ENCODE measurements at regions not wholly inside any gene's neighbourhood (a gene's known extent, or its start where the extent isn't known, plus 50 kb on each side); places are given as distances from the start of the nearest gene placed in this dataset.

GRCh38 chr3:162994165-162994564, 1497.6 kb downstream of the OTOL1 start:
- intact Hi-C loops (cut with micrococcal nuclease; ENCODE audit: unreplicated experiment), result no loop called here
- ChIA-PET CTCF (ENCODE audit: unreplicated experiment) (no interaction called here), POLR2A (no interaction called here)
- BruUV-seq (replicated peaks), result no TSS peak
- Histone ChIP-seq H2AFZ (ENCODE audit: low read length) (no peak overlapping the region), H3K79me2 (ENCODE audit: insufficient read depth, low read depth, low read length) (no peaks in the 10 kb centered on the region), H3K4me3 (ENCODE audit: low read depth, low read length, poor library complexity, severe bottlenecking) (no peak overlapping the region), H3K4me2 (ENCODE audit: low read length) (no peak overlapping the region), H3K27ac (ENCODE audit: low read depth, low read length, poor library complexity, severe bottlenecking) (no peak overlapping the region), H3K36me3 (ENCODE audit: insufficient read depth, low read length) (no peaks in the 10 kb centered on the region), H3K4me1 (ENCODE audit: insufficient read depth, low read length, poor library complexity, severe bottlenecking) (no peaks in the 10 kb centered on the region), H3K9me2 (ENCODE audit: insufficient read depth, low read length) (no peaks in the 10 kb centered on the region), H3K9me3 (ENCODE audit: low read length) (0 out of 2 replicates have a peak, but pooled peaks cover 6% of the 10 kb centered on the region), H4K20me1 (ENCODE audit: insufficient read depth, low read length) (no peaks in the 10 kb centered on the region)
- DNase-seq (ENCODE audit: low spot score), result no peak
- TF ChIP-seq CTCF (conservative IDR thresholded peaks at IDR 0.05; ENCODE audit: low read length) (no peak), EZH2phosphoT487 (IDR thresholded peaks at IDR 0.05; ENCODE audit: borderline replicate concordance, low read depth, low read length) (no peak)

- Histone ChIP-seq H3K36me3 (ENCODE audit: insufficient read depth, low read length) (no peaks in the 10 kb centered on the region), H4K20me1 (ENCODE audit: insufficient read depth, low read length) (no peaks in the 10 kb centered on the region), H3K27ac (ENCODE audit: low read depth, low read length, poor library complexity, severe bottlenecking) (no peak overlapping the region), H3K79me2 (ENCODE audit: insufficient read depth, low read depth, low read length) (no peaks in the 10 kb centered on the region), H3K4me2 (ENCODE audit: low read length) (no peak overlapping the region), H3K9me3 (ENCODE audit: low read length) (0 out of 2 replicates have a peak, but pooled peaks cover 6% of the 10 kb centered on the region), H3K4me3 (ENCODE audit: low read depth, low read length, poor library complexity, severe bottlenecking) (no peak overlapping the region), H3K4me1 (ENCODE audit: insufficient read depth, low read length, poor library complexity, severe bottlenecking) (no peaks in the 10 kb centered on the region), H2AFZ (ENCODE audit: low read length) (no peak overlapping the region), H3K9me2 (ENCODE audit: insufficient read depth, low read length) (no peaks in the 10 kb centered on the region)
- ChIA-PET CTCF (ENCODE audit: unreplicated experiment) (no interaction called here), POLR2A (no interaction called here)
- TF ChIP-seq EZH2phosphoT487 (IDR thresholded peaks at IDR 0.05; ENCODE audit: borderline replicate concordance, low read depth, low read length), result no peak
- no peak for TF ChIP-seq CTCF (conservative IDR thresholded peaks at IDR 0.05; ENCODE audit: low read length)
- intact Hi-C loops (cut with micrococcal nuclease; ENCODE audit: unreplicated experiment), result no loop called here
- no TSS peak for BruUV-seq (replicated peaks)
- DNase-seq (ENCODE audit: low spot score), result no peak
Measured at GRCh38 chr3:162996368-162996767, 1499.8 kb downstream of the OTOL1 start.

GRCh38 chr3:162998205-162998604, 1501.6 kb downstream of the OTOL1 start:
- TF ChIP-seq EZH2phosphoT487 (IDR thresholded peaks at IDR 0.05; ENCODE audit: borderline replicate concordance, low read depth, low read length), result no peak
- TF ChIP-seq CTCF (conservative IDR thresholded peaks at IDR 0.05; ENCODE audit: low read length), result no peak
- 0 out of 2 replicates have a peak, but pooled peaks cover 6% of the 10 kb centered on the region for H3K9me3 ChIP-seq (ENCODE audit: low read length)
- ChIA-PET CTCF (ENCODE audit: unreplicated experiment) (no interaction called here), POLR2A (interaction anchor here (0.6 kb wide), 1 partner anchor 11 kb away, joined by 3 read pairs; no protein-coding TSS in a partner anchor)
- H2AFZ ChIP-seq (ENCODE audit: low read length), result no peak overlapping the region
- H3K27ac ChIP-seq (ENCODE audit: low read depth, low read length, poor library complexity, severe bottlenecking), result no peak overlapping the region
- no peaks in the 10 kb centered on the region for H3K79me2 ChIP-seq (ENCODE audit: insufficient read depth, low read depth, low read length)
- H3K4me3 ChIP-seq (ENCODE audit: low read depth, low read length, poor library complexity, severe bottlenecking), result no peak overlapping the region
- no peaks in the 10 kb centered on the region for H3K9me2 ChIP-seq (ENCODE audit: insufficient read depth, low read length)
- H3K4me1 ChIP-seq (ENCODE audit: insufficient read depth, low read length, poor library complexity, severe bottlenecking), result no peaks in the 10 kb centered on the region
- H4K20me1 ChIP-seq (ENCODE audit: insufficient read depth, low read length), result no peaks in the 10 kb centered on the region
- DNase-seq (ENCODE audit: low spot score), result no peak
- intact Hi-C loops (cut with micrococcal nuclease; ENCODE audit: unreplicated experiment), result no loop called here
- BruUV-seq (replicated peaks), result no TSS peak
- no peak overlapping the region for H3K4me2 ChIP-seq (ENCODE audit: low read length)
- no peaks in the 10 kb centered on the region for H3K36me3 ChIP-seq (ENCODE audit: insufficient read depth, low read length)

Data from OCI-LY7 (cell line).